Gastroesophageal sphincter (tissue), 3 donors: ENCODE measurements at regions not wholly inside any gene's neighbourhood (a gene's known extent, or its start where the extent isn't known, plus 50 kb on each side); places are given as distances from the start of the nearest gene placed in this dataset.

ENCODE experiments used
- EP300 ChIP-seq: sonication (generic); formaldehyde crosslinking; IDR thresholded peaks from one replicate; pipeline ENCODE4 v1.6.1; 2017; ENCODE audit warnings: antibody characterized with exemption, mild to moderate bottlenecking
- POLR2A ChIP-seq, 2 donors: fragments of 450-650 bp; IDR thresholded peaks; one replicate each; pipeline ENCODE4 v1.6.1; 2017; ENCODE audit warnings: antibody characterized with exemption in 2 of 2, mild to moderate bottlenecking in 2 of 2, moderate library complexity in 1 of 2
- POLR2AphosphoS5 ChIP-seq: sonication (generic); formaldehyde crosslinking; IDR thresholded peaks from one replicate; pipeline ENCODE4 v1.6.1; 2017; ENCODE audit warnings: antibody characterized with exemption
- TF ChIP-seq, protein P1 (sequence below), 4 experiments: fragments of 200-600 bp in 2 of 4; fragments of 450-650 bp in 2 of 4; sonication (generic) in 1 of 4; IDR thresholded peaks; one replicate each; pipeline ENCODE4 v1.5.1; 2017 to 2019; ENCODE audit warnings: antibody characterized with exemption in 4 of 4, mild to moderate bottlenecking in 2 of 4, moderate library complexity in 2 of 4

DNA sequence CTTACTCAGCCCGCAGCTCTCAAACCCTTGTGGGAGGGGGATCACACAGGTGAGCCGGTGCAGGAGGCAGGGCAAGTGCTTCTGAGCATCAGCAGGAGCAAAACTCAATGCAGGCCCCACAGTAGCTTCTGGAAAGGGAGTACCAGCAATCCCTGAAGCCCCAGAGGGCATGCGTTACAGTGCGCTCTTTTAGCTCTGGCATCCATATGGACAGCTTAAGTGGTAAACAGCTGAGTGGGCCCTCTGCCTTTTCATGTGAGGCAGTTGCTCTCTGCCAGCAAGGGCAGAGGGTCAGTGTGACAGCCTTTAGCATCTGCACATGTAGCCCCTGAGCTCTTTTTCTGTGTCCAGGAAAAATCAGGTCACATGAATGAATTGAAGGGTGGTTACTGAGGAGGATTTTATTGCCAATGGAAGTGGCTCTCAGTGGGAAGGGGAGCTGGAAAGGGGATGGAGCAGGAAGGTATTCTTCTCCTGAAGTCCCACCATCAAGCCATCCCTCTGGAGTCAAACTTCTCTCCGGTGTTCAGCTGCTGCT lies 464.3 kb upstream of the THRB start:
- TF ChIP-seq, protein P1, sequence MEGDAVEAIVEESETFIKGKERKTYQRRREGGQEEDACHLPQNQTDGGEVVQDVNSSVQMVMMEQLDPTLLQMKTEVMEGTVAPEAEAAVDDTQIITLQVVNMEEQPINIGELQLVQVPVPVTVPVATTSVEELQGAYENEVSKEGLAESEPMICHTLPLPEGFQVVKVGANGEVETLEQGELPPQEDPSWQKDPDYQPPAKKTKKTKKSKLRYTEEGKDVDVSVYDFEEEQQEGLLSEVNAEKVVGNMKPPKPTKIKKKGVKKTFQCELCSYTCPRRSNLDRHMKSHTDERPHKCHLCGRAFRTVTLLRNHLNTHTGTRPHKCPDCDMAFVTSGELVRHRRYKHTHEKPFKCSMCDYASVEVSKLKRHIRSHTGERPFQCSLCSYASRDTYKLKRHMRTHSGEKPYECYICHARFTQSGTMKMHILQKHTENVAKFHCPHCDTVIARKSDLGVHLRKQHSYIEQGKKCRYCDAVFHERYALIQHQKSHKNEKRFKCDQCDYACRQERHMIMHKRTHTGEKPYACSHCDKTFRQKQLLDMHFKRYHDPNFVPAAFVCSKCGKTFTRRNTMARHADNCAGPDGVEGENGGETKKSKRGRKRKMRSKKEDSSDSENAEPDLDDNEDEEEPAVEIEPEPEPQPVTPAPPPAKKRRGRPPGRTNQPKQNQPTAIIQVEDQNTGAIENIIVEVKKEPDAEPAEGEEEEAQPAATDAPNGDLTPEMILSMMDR (IDR thresholded peaks at IDR 0.05), result no peak
- no peak for TF ChIP-seq POLR2A (IDR thresholded peaks at IDR 0.05)
- TF ChIP-seq POLR2AphosphoS5, result no peak
- no peak for TF ChIP-seq EP300
